MCF 10A (cell line): ENCODE measurements at regions not wholly inside any gene's neighbourhood (a gene's known extent, or its start where the extent isn't known, plus 50 kb on each side); places are given as distances from the start of the nearest gene placed in this dataset.

ENCODE experiments used
- BruUV-seq: library from RNA; stranded (reverse); fragments of 400-500 nt; replicated peaks from 2 replicates; lab custom pipeline; 2021; lab: Mats Ljungman, UMichigan
- CTCF ChIA-PET: fragments of 300-600 bp; sonication (Branson Sonifier 250); formaldehyde crosslinking; extraction: SDS; loops from one replicate; lab custom pipeline; 2021; ENCODE audit warnings: antibody characterized with exemption, inconsistent platforms; lab: Yijun Ruan, JAX
- POLR2A ChIA-PET: fragments of 300-600, 350-650 bp; sonication (Branson Sonifier 250); formaldehyde crosslinking; extraction: SDS; loops from one replicate; lab custom pipeline; 2020; ENCODE audit warnings: antibody characterized with exemption, inconsistent platforms; lab: Yijun Ruan, JAX
- DNase-seq: peaks from one replicate; pipeline ENCODE4 v3.0.0-alpha.2; 2018; ENCODE audit not compliant: unreplicated experiment
- H3K27ac Mint-ChIP-seq: one replicate; pipeline ENCODE4 v1.8.0; 2022; ENCODE audit warnings: mild to moderate bottlenecking, low read depth, mixed read lengths; ENCODE audit not compliant: unreplicated experiment
- H3K27me3 Mint-ChIP-seq: one replicate; pipeline ENCODE4 v1.8.0; 2022; ENCODE audit warnings: mixed read lengths; ENCODE audit not compliant: insufficient read depth, unreplicated experiment
- H3K36me3 Mint-ChIP-seq: one replicate; pipeline ENCODE4 v1.8.0; 2022; ENCODE audit warnings: mild to moderate bottlenecking, moderate library complexity, mixed read lengths; ENCODE audit not compliant: insufficient read depth, unreplicated experiment
- H3K4me1 Mint-ChIP-seq: one replicate; pipeline ENCODE4 v1.8.0; 2022; ENCODE audit warnings: mixed read lengths; ENCODE audit not compliant: insufficient read depth, unreplicated experiment
- H3K4me3 Mint-ChIP-seq: one replicate; pipeline ENCODE4 v1.8.0; 2022; ENCODE audit warnings: mild to moderate bottlenecking, moderate library complexity, mixed read lengths; ENCODE audit not compliant: unreplicated experiment
- H3K9me3 Mint-ChIP-seq: one replicate; pipeline ENCODE4 v1.8.0; 2022; ENCODE audit warnings: mixed read lengths; ENCODE audit not compliant: unreplicated experiment
- CTCF ChIP-seq: fragments of 200-600 bp; IDR thresholded peaks from one replicate; pipeline ENCODE4 v1.8.0; 2022; ENCODE audit warnings: antibody characterized with exemption, mild to moderate bottlenecking; ENCODE audit not compliant: unreplicated experiment
- intact Hi-C: fragments of 100-400 bp; cut with micrococcal nuclease; formaldehyde crosslinking; loops from 2 replicates; pipeline ENCODE4 v1.14.1; 2022

- H3K27me3 Mint-ChIP-seq: peaks cover 77% of the 10 kb centered on the region
- intact Hi-C loops: no loop called here
Measured at GRCh38 chr1:29469457-29469856, 233.1 kb downstream of the PTPRU start.

GRCh38 chr1:29467989-29468900 lies 231.9 kb downstream of the PTPRU start:
- ChIA-PET CTCF (interaction anchor here (0.6 kb wide), 1 partner anchor 323 kb away, joined by 3 read pairs; no protein-coding TSS in a partner anchor), POLR2A (no interaction called here)
- TF ChIP-seq CTCF: no peak
- BruUV-seq: no TSS peak
- H3K36me3 Mint-ChIP-seq: no peaks in the 10 kb centered on the region
- H3K27me3 Mint-ChIP-seq: peaks cover 75% of the 10 kb centered on the region
- no peak overlapping the region for H3K4me3 Mint-ChIP-seq
- DNase-seq: no peak
- H3K4me1 Mint-ChIP-seq: no peaks in the 10 kb centered on the region
- H3K9me3 Mint-ChIP-seq: peaks cover 8% of the 10 kb centered on the region
- intact Hi-C loops: no loop called here
- H3K27ac Mint-ChIP-seq: no peak overlapping the region

More at GRCh38 chr1:29469457-29469856, 233.1 kb downstream of the PTPRU start:
- BruUV-seq: no TSS peak
- ChIA-PET CTCF (no interaction called here), POLR2A (no interaction called here)
- Mint-ChIP-seq H3K9me3 (peaks cover 8% of the 10 kb centered on the region), H3K4me1 (no peaks in the 10 kb centered on the region), H3K27ac (no peak overlapping the region), H3K36me3 (no peaks in the 10 kb centered on the region), H3K4me3 (no peak overlapping the region)
- TF ChIP-seq CTCF: no peak
- peak; percentile 10 for DNase-seq

- POLR2A ChIA-PET: no interaction called here
- intact Hi-C loops: no loop called here
- no peaks in the 10 kb centered on the region for H3K36me3 Mint-ChIP-seq
- no peak for TF ChIP-seq CTCF
- no TSS peak for BruUV-seq
- CTCF ChIA-PET: no interaction called here
- H3K27ac Mint-ChIP-seq: no peak overlapping the region
- H3K27me3 Mint-ChIP-seq: peaks cover 57% of the 10 kb centered on the region
- DNase-seq: no peak
- peaks cover 8% of the 10 kb centered on the region for H3K9me3 Mint-ChIP-seq
- no peak overlapping the region for H3K4me3 Mint-ChIP-seq
- no peaks in the 10 kb centered on the region for H3K4me1 Mint-ChIP-seq
Measured at GRCh38 chr1:29466258-29466657, 229.9 kb downstream of the PTPRU start.

GRCh38 chr1:29465755-29466154 lies 229.4 kb downstream of the PTPRU start:
- TF ChIP-seq CTCF: no peak
- DNase-seq: peak; percentile 59
- Mint-ChIP-seq H3K36me3 (no peaks in the 10 kb centered on the region), H3K4me3 (no peak overlapping the region), H3K9me3 (peaks cover 8% of the 10 kb centered on the region), H3K27ac (no peak overlapping the region), H3K4me1 (no peaks in the 10 kb centered on the region), H3K27me3 (peaks cover 52% of the 10 kb centered on the region)
- ChIA-PET CTCF (interaction anchor here (0.6 kb wide), 1 partner anchor 1232 kb away, joined by 3 read pairs; no protein-coding TSS in a partner anchor), POLR2A (no interaction called here)
- intact Hi-C loops: no loop called here
- no TSS peak for BruUV-seq
